HepG2 (cell line): ENCODE measurements at regions not wholly inside any gene's neighbourhood (a gene's known extent, or its start where the extent isn't known, plus 50 kb on each side); places are given as distances from the start of the nearest gene placed in this dataset.

Source experiments
- ATAC-seq: fragments of 200-7000 bp; cut with Tn5 transposase; 3 replicates; pipeline ENCODE4 v1.9.1; 2020; ENCODE audit warnings: mild to moderate bottlenecking, moderate library complexity
- BruUV-seq: library from RNA; stranded (reverse); fragments of 400-500 nt; replicated peaks from 2 replicates; lab custom pipeline; 2021; lab: Mats Ljungman, UMichigan
- CTCF ChIA-PET: fragments of 300-600 bp; formaldehyde crosslinking; extraction: SDS; loops from one replicate; lab custom pipeline; 2021; ENCODE audit warnings: low total read pairs, inconsistent platforms, low intra/inter-chr PET ratio; lab: Yijun Ruan, JAX
- POLR2A ChIA-PET: fragments of 350-600 bp; sonication (Branson Sonifier 250); formaldehyde crosslinking; loops from one replicate; lab custom pipeline; 2020; ENCODE audit warnings: antibody characterized with exemption, inconsistent platforms; lab: Yijun Ruan, JAX
- DNase-seq: peaks from one replicate; pipeline ENCODE4 v3.0.0-alpha.2; 2015; ENCODE audit warnings: low spot score
- FAIRE-seq: peaks from 3 replicates; lab custom pipeline; 2011; peaks lifted over from hg19 to GRCh38; lab: Jason Lieb, UNC
- H2AFZ ChIP-seq: one replicate; pipeline ENCODE4 v1.6.1; 2011; ENCODE audit warnings: low read length, inconsistent platforms
- H3K27ac ChIP-seq: fragments of 300-600 bp; 3 replicates; pipeline ENCODE4 v1.8.0; 2011; ENCODE audit warnings: mixed run types, mild to moderate bottlenecking, mixed read lengths, low read length, inconsistent platforms; ENCODE audit not compliant: insufficient read depth; ENCODE audit errors: extremely low read length
- H3K27me3 ChIP-seq, 2 experiments: fragments of 200-600 bp in 1 of 2; 2 replicates in 1 of 2; 3 replicates in 1 of 2; pipeline versions ENCODE4 v1.6.0 to v1.8.0; 2011; ENCODE audit warnings: low read length in 2 of 2, mild to moderate bottlenecking in 2 of 2, moderate library complexity in 2 of 2, inconsistent platforms in 1 of 2; ENCODE audit not compliant: insufficient read depth in 2 of 2, control insufficient read depth in 1 of 2
- H3K36me3 ChIP-seq, 2 experiments: fragments of 200-600 bp in 1 of 2; replicated peaks in 1 of 2; 2 replicates in 1 of 2; 3 replicates in 1 of 2; pipeline versions ENCODE4 v1.5.1 to v1.8.0; 2011; ENCODE audit warnings: low read length in 2 of 2, inconsistent platforms in 1 of 2; ENCODE audit not compliant: insufficient read depth in 2 of 2, control insufficient read depth in 1 of 2
- H3K4me1 ChIP-seq: 2 replicates; pipeline ENCODE4 v1.5.1; 2012; ENCODE audit warnings: low read length, inconsistent platforms; ENCODE audit not compliant: insufficient read depth
- H3K4me2 ChIP-seq: 2 replicates; pipeline ENCODE4 v1.6.0; 2011; ENCODE audit warnings: low read depth, low read length, inconsistent platforms
- H3K4me3 ChIP-seq, 3 experiments: fragments of 200-600 bp in 1 of 3; sonication (generic), shearing (Covaris generic) in 1 of 3; replicated peaks in 1 of 3; 2 replicates each; pipeline ENCODE4 v1.5.1; 2011 to 2016; ENCODE audit warnings: low read length in 3 of 3, inconsistent platforms in 2 of 3, low read depth in 2 of 3, mild to moderate bottlenecking in 2 of 3, control low read depth in 1 of 3, mixed read lengths in 1 of 3; ENCODE audit not compliant: insufficient read depth in 1 of 3
- H3K79me2 ChIP-seq: one replicate; pipeline ENCODE4 v1.6.1; 2011; ENCODE audit warnings: low read length, inconsistent platforms; ENCODE audit not compliant: insufficient read depth
- H3K9ac ChIP-seq: 2 replicates; pipeline ENCODE4 v1.6.0; 2011; ENCODE audit warnings: mild to moderate bottlenecking, low read depth, low read length, inconsistent platforms; ENCODE audit not compliant: insufficient read depth
- H3K9me3 ChIP-seq: 2 replicates; pipeline ENCODE4 v1.5.1; 2012; ENCODE audit warnings: mild to moderate bottlenecking, low read length
- H4K20me1 ChIP-seq: 2 replicates; pipeline ENCODE4 v1.6.0; 2011; ENCODE audit warnings: inconsistent platforms, mild to moderate bottlenecking, low read length, moderate library complexity; ENCODE audit not compliant: insufficient read depth
- ARNTL ChIP-seq: sonication (generic); formaldehyde crosslinking; IDR thresholded peaks from 2 replicates; pipeline ENCODE4 v1.4.0; 2020; ENCODE audit warnings: mild to moderate bottlenecking, missing genetic modification reagents
- ATF7 ChIP-seq, 2 experiments: fragments of 450-650 bp in 1 of 2; sonication (generic) in 1 of 2; formaldehyde crosslinking in 1 of 2; IDR thresholded peaks; 2 replicates each; pipeline versions ENCODE4 v1.4.0 to v1.6.1; 2016 to 2020; ENCODE audit warnings: antibody characterized with exemption in 1 of 2, mild to moderate bottlenecking in 1 of 2, missing genetic modification reagents in 1 of 2
- FLYWCH1 ChIP-seq: sonication (generic); formaldehyde crosslinking; IDR thresholded peaks from 2 replicates; pipeline ENCODE4 v1.8.1; 2023; ENCODE audit warnings: mild to moderate bottlenecking, missing genetic modification reagents
- FOXA1 ChIP-seq, 2 experiments: fragments of 450-650 bp in 1 of 2; sonication (generic) in 1 of 2; formaldehyde crosslinking in 1 of 2; IDR thresholded peaks; 2 replicates each; pipeline versions ENCODE4 v1.4.0 to v1.6.1; 2016 to 2020; ENCODE audit warnings: missing genetic modification reagents in 1 of 2
- HNRNPL ChIP-seq: fragments of 200-400 bp; formaldehyde crosslinking; IDR thresholded peaks from 2 replicates; pipeline ENCODE4 v1.6.1; 2017; ENCODE audit warnings: mild to moderate bottlenecking, low read depth, low read length
- HOXA7 ChIP-seq: sonication (generic); formaldehyde crosslinking; IDR thresholded peaks from 2 replicates; pipeline ENCODE4 v1.8.1; 2022; ENCODE audit warnings: mild to moderate bottlenecking, missing genetic modification reagents, moderate library complexity
- KLF12 ChIP-seq: sonication (generic); formaldehyde crosslinking; IDR thresholded peaks from 2 replicates; pipeline ENCODE4 v1.4.0; 2020; ENCODE audit warnings: missing genetic modification reagents, borderline replicate concordance
- STAT5B ChIP-seq: sonication (generic); formaldehyde crosslinking; IDR thresholded peaks from 2 replicates; pipeline ENCODE4 v1.4.0; 2020; ENCODE audit warnings: missing genetic modification reagents
- ZC3H4 ChIP-seq: sonication (generic); formaldehyde crosslinking; IDR thresholded peaks from 2 replicates; pipeline ENCODE4 v1.4.0; 2020; ENCODE audit warnings: missing genetic modification reagents, borderline replicate concordance
- ZNF335 ChIP-seq: sonication (generic); formaldehyde crosslinking; IDR thresholded peaks from 2 replicates; pipeline ENCODE4 v1.4.0; 2020; ENCODE audit warnings: missing genetic modification reagents
- ZNF589 ChIP-seq: sonication (generic); formaldehyde crosslinking; conservative IDR thresholded peaks from 2 replicates; pipeline ENCODE4 v1.8.0; 2022; ENCODE audit warnings: mild to moderate bottlenecking, moderate library complexity, missing genetic modification reagents
- ZNF792 ChIP-seq: IDR thresholded peaks from 2 replicates; pipeline ENCODE4 v1.6.1; 2016
- WGBS: methylation state at CpG from one replicate; pipeline ENCODE4 v1.1.6; 2017; ENCODE audit warnings: low lambda C conversion rate; 5-methylcytosine and 5-hydroxymethylcytosine counted together
- in situ Hi-C: cut with HindIII; loops from 2 replicates; pipeline ENCODE4 v1.10.0; 2017; ENCODE audit warnings: low pct_unique_long_range_greater_than_20kb; ENCODE audit not compliant: extremely low pct_ligation_motif_present
- intact Hi-C: fragments of 100-400 bp; cut with micrococcal nuclease; formaldehyde crosslinking; loops from one replicate; pipeline ENCODE4 v1.10.0; 2022; ENCODE audit not compliant: unreplicated experiment
- TF ChIP-seq, protein P1 (sequence below): sonication (generic); formaldehyde crosslinking; IDR thresholded peaks from 2 replicates; pipeline ENCODE4 v1.5.0; 2020; ENCODE audit warnings: mild to moderate bottlenecking, missing genetic modification reagents, borderline replicate concordance
- TF ChIP-seq, protein P2 (sequence below): sonication (generic); formaldehyde crosslinking; IDR thresholded peaks from 2 replicates; pipeline ENCODE4 v1.8.0; 2022; ENCODE audit warnings: missing genetic modification reagents, mild to moderate bottlenecking, inconsistent platforms, borderline replicate concordance
- TF ChIP-seq, protein P3 (sequence below): sonication (generic); formaldehyde crosslinking; IDR thresholded peaks from 2 replicates; pipeline ENCODE4 v1.4.0; 2020; ENCODE audit warnings: mild to moderate bottlenecking, missing genetic modification reagents
- TF ChIP-seq, protein P4 (sequence below): sonication (generic); formaldehyde crosslinking; IDR thresholded peaks from 2 replicates; pipeline ENCODE4 v1.5.1; 2020; ENCODE audit warnings: missing genetic modification reagents, mild to moderate bottlenecking, borderline replicate concordance

DNA sequence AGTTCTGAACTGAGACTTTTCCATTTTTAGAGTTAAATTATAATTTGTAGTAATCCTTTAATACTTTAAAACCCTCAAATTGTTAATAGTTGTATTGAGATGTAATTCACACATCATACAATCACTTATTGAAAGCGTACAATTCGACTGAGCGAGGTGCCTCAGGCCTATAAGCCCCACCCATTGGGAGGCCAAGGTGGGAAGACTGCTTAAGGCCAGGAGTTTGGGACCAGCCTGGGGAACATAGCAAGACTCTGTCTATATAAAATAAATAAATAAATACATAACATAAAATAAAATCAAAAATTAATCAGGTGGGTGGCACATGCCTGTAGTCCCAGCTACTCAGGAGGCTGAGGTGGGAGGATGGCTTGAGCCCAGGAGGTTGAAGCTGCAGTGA, 70.3 kb downstream of the RWDD4 start (continued):
- TF ChIP-seq, protein P1, sequence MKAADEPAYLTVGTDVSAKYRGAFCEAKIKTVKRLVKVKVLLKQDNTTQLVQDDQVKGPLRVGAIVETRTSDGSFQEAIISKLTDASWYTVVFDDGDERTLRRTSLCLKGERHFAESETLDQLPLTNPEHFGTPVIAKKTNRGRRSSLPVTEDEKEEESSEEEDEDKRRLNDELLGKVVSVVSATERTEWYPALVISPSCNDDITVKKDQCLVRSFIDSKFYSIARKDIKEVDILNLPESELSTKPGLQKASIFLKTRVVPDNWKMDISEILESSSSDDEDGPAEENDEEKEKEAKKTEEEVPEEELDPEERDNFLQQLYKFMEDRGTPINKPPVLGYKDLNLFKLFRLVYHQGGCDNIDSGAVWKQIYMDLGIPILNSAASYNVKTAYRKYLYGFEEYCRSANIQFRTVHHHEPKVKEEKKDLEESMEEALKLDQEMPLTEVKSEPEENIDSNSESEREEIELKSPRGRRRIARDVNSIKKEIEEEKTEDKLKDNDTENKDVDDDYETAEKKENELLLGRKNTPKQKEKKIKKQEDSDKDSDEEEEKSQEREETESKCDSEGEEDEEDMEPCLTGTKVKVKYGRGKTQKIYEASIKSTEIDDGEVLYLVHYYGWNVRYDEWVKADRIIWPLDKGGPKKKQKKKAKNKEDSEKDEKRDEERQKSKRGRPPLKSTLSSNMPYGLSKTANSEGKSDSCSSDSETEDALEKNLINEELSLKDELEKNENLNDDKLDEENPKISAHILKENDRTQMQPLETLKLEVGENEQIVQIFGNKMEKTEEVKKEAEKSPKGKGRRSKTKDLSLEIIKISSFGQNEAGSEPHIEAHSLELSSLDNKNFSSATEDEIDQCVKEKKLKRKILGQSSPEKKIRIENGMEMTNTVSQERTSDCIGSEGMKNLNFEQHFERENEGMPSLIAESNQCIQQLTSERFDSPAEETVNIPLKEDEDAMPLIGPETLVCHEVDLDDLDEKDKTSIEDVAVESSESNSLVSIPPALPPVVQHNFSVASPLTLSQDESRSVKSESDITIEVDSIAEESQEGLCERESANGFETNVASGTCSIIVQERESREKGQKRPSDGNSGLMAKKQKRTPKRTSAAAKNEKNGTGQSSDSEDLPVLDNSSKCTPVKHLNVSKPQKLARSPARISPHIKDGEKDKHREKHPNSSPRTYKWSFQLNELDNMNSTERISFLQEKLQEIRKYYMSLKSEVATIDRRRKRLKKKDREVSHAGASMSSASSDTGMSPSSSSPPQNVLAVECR, result no peak
- TF ChIP-seq FLYWCH1 (CRISPR knock-in tag) (no peak), ATF7 (IDR thresholded peaks at IDR 0.05) (no peak), ATF7 (CRISPR knock-in tag; IDR thresholded peaks at IDR 0.05) (no peak), STAT5B (CRISPR knock-in tag) (no peak), ZNF589 (CRISPR knock-in tag) (no peak), HNRNPL (no peak)
- TF ChIP-seq, protein P2, sequence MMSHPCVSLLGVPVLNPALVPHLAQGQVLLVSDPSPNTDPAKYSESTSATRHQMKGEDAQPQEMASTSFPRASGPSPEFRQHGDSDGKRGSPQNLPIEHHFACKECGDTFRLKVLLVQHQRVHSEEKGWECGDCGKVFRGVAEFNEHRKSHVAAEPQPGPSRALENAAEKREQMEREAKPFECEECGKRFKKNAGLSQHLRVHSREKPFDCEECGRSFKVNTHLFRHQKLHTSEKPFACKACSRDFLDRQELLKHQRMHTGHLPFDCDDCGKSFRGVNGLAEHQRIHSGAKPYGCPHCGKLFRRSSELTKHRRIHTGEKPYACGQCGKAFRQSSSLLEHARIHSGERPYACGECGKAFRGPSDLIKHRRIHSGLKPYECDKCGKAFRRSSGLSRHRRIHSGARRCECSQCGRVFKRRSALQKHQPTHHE (CRISPR knock-in tag), result no peak

DNA sequence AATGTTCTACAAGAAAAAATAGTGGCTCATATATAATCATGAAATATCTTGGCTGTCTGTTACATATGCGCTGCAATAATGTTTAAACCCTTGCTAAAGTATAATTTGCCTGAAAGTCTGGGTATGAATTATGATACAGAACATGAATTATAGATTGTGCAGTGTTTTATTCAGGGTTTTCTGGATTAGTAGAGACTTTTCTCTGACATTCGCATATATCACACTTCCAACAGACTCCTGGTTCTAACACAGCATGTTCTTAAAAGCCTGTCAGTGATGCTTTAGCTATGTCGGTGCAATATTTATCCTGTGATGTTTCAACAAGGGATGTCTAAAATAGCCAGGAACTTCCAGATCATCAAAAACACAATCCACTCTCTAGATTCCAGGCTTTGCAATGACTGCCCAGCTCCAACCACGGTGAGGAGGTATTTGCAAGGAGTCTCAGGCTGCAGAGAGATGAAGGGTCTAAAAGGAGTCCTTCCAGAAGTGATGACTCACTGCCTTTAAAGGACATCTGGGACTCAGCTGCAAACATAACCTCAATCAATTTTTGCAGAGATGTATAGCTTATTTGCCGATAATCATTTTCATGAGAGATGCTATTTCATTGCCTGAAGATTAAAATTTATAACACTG, 69.4 kb downstream of the RWDD4 start:
- H3K27ac ChIP-seq, result no peak overlapping the region
- no peaks in the 10 kb centered on the region for H4K20me1 ChIP-seq
- intact Hi-C loops, result no loop called here
- no peak overlapping the region for H3K4me2 ChIP-seq
- 34% methylated on average over 5 of the region's 5 CpGs for WGBS
- ChIA-PET POLR2A (no interaction called here), CTCF (no interaction called here)
- H3K4me3 ChIP-seq, result no peak overlapping the region
- H3K4me1 ChIP-seq, result no peaks in the 10 kb centered on the region
- FAIRE-seq (no peak), DNase-seq (no peak), ATAC-seq (no peak)
- no peaks in the 10 kb centered on the region for H3K9me3 ChIP-seq
- in situ Hi-C loops, result no loop called here
- no peak overlapping the region for H2AFZ ChIP-seq
- H3K27me3 ChIP-seq, result no peaks in the 10 kb centered on the region
- no TSS peak for BruUV-seq
- no peaks in the 10 kb centered on the region for H3K79me2 ChIP-seq
- no peak overlapping the region for H3K9ac ChIP-seq
- H3K36me3 ChIP-seq, result no peaks in the 10 kb centered on the region
- TF ChIP-seq ZNF335 (CRISPR knock-in tag) (no peak), ZC3H4 (CRISPR knock-in tag) (no peak), HOXA7 (no peak), ZNF792 (CRISPR knock-in tag) (no peak), FOXA1 (IDR thresholded peaks at IDR 0.05) (no peak), FOXA1 (CRISPR knock-in tag; IDR thresholded peaks at IDR 0.05) (no peak), KLF12 (CRISPR knock-in tag) (no peak), ARNTL (CRISPR knock-in tag) (no peak)
- TF ChIP-seq, protein P3, sequence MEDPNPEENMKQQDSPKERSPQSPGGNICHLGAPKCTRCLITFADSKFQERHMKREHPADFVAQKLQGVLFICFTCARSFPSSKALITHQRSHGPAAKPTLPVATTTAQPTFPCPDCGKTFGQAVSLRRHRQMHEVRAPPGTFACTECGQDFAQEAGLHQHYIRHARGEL (CRISPR knock-in tag), result no peak
- TF ChIP-seq, protein P4, sequence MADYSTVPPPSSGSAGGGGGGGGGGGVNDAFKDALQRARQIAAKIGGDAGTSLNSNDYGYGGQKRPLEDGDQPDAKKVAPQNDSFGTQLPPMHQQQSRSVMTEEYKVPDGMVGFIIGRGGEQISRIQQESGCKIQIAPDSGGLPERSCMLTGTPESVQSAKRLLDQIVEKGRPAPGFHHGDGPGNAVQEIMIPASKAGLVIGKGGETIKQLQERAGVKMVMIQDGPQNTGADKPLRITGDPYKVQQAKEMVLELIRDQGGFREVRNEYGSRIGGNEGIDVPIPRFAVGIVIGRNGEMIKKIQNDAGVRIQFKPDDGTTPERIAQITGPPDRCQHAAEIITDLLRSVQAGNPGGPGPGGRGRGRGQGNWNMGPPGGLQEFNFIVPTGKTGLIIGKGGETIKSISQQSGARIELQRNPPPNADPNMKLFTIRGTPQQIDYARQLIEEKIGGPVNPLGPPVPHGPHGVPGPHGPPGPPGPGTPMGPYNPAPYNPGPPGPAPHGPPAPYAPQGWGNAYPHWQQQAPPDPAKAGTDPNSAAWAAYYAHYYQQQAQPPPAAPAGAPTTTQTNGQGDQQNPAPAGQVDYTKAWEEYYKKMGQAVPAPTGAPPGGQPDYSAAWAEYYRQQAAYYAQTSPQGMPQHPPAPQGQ (CRISPR knock-in tag), result no peak
